ENCODE measurements at regions not wholly inside any gene's neighbourhood (a gene's known extent, or its start where the extent isn't known, plus 50 kb on each side); places are given as distances from the start of the nearest gene placed in this dataset.

- Histone ChIP-seq H3K27me3 (ENCODE audit: control insufficient read depth, insufficient read depth, low read length) (no peaks in the 10 kb centered on the region), H3K9me3 (ENCODE audit: control insufficient read depth, insufficient read depth, low read depth, low read length) (no peaks in the 10 kb centered on the region), H3K4me1 (ENCODE audit: control insufficient read depth, insufficient read depth, low read length) (no peaks in the 10 kb centered on the region), H3K36me3 (ENCODE audit: control insufficient read depth, insufficient read depth, low read length) (no peaks in the 10 kb centered on the region), H3K27ac (ENCODE audit: low read length) (no peak overlapping the region), H3K4me3 (ENCODE audit: low read depth in 2 of 2, low read length in 2 of 2) (no peak overlapping the region)
- in situ Hi-C loops (cut with HindIII; ENCODE audit: low pct_unique_long_range_greater_than_20kb, low sequenced_read_pairs) (no loop called here), intact Hi-C loops (cut with micrococcal nuclease; ENCODE audit: unreplicated experiment) (no loop called here)
- CTCF ChIA-PET = no interaction called here
- DNase-seq (ENCODE audit: low read depth, low spot score) (no peak), ATAC-seq (no peak)
- no TSS peak for BruUV-seq (replicated peaks)
- POLR2A ChIA-PET = no interaction called here
- TF ChIP-seq SIN3A (IDR thresholded peaks at IDR 0.05; ENCODE audit: borderline replicate concordance, insufficient read depth, low read depth, low read length) (no peak), CTCF (IDR thresholded peaks at IDR 0.05) (no peak), REST (IDR thresholded peaks at IDR 0.05; ENCODE audit: insufficient read depth in 1 of 2, low read depth in 2 of 2, low read length in 1 of 2) (no peak), TCF7L2 (IDR thresholded peaks at IDR 0.05; ENCODE audit: low read depth, low read length) (no peak), POLR2AphosphoS5 (IDR thresholded peaks at IDR 0.05; ENCODE audit: low read depth, low read length) (no peak)
Observed at GRCh38 chr2:217157581-217157980, 297.7 kb upstream of the TNP1 start.

DNA sequence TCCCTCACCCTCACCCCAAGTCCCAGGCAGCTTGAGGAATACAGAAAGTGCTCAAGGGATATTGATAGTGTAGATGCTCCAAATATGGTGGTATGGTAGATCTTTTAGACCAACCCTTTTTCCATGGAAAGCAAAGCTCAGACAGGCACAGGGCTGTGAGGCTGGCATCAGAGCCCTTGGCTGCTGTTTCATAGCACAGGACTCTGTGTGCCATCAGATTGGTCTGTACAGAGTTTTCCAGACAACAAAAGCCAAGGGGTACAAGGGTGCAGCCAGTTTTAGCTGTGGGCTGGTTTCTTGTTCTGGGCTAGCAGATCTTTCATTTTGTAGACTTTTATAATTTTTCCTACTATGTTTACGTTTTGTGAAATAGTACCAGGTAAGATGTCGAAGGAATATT lies 296.9 kb upstream of the TNP1 start:
- intact Hi-C loops (cut with micrococcal nuclease; ENCODE audit: unreplicated experiment) = no loop called here
- TF ChIP-seq CTCF (IDR thresholded peaks at IDR 0.05) = no peak
- TF ChIP-seq SIN3A (IDR thresholded peaks at IDR 0.05; ENCODE audit: borderline replicate concordance, insufficient read depth, low read depth, low read length) = no peak
- TF ChIP-seq TCF7L2 (IDR thresholded peaks at IDR 0.05; ENCODE audit: low read depth, low read length) = no peak
- Histone ChIP-seq H3K4me3 (ENCODE audit: low read depth in 2 of 2, low read length in 2 of 2) (no peak overlapping the region), H3K4me1 (ENCODE audit: control insufficient read depth, insufficient read depth, low read length) (no peaks in the 10 kb centered on the region), H3K27me3 (ENCODE audit: control insufficient read depth, insufficient read depth, low read length) (no peaks in the 10 kb centered on the region), H3K27ac (ENCODE audit: low read length) (no peak overlapping the region), H3K9me3 (ENCODE audit: control insufficient read depth, insufficient read depth, low read depth, low read length) (no peaks in the 10 kb centered on the region), H3K36me3 (ENCODE audit: control insufficient read depth, insufficient read depth, low read length) (no peaks in the 10 kb centered on the region)
- no peak for DNase-seq (ENCODE audit: low read depth, low spot score)
- in situ Hi-C loops (cut with HindIII; ENCODE audit: low pct_unique_long_range_greater_than_20kb, low sequenced_read_pairs) = no loop called here
- no peak for ATAC-seq
- ChIA-PET CTCF (no interaction called here), POLR2A (no interaction called here)
- BruUV-seq (replicated peaks) = no TSS peak

- no peak for DNase-seq (ENCODE audit: low read depth, low spot score)
- Histone ChIP-seq H3K27ac (ENCODE audit: low read length) (no peak overlapping the region), H3K9me3 (ENCODE audit: control insufficient read depth, insufficient read depth, low read depth, low read length) (no peaks in the 10 kb centered on the region), H3K27me3 (ENCODE audit: control insufficient read depth, insufficient read depth, low read length) (no peaks in the 10 kb centered on the region), H3K36me3 (ENCODE audit: control insufficient read depth, insufficient read depth, low read length) (no peaks in the 10 kb centered on the region), H3K4me1 (ENCODE audit: control insufficient read depth, insufficient read depth, low read length) (no peaks in the 10 kb centered on the region), H3K4me3 (ENCODE audit: low read depth in 2 of 2, low read length in 2 of 2) (no peak overlapping the region)
- ChIA-PET POLR2A (no interaction called here), CTCF (no interaction called here)
- in situ Hi-C loops (cut with HindIII; ENCODE audit: low pct_unique_long_range_greater_than_20kb, low sequenced_read_pairs) (no loop called here), intact Hi-C loops (cut with micrococcal nuclease; ENCODE audit: unreplicated experiment) (no loop called here)
- no peak for TF ChIP-seq TCF7L2 (IDR thresholded peaks at IDR 0.05; ENCODE audit: low read depth, low read length)
- TF ChIP-seq REST (IDR thresholded peaks at IDR 0.05; ENCODE audit: insufficient read depth in 1 of 2, low read depth in 2 of 2, low read length in 1 of 2) = no peak
- no peak for TF ChIP-seq POLR2AphosphoS5 (IDR thresholded peaks at IDR 0.05; ENCODE audit: low read depth, low read length)
- TF ChIP-seq SIN3A (IDR thresholded peaks at IDR 0.05; ENCODE audit: borderline replicate concordance, insufficient read depth, low read depth, low read length) = no peak
- no peak for TF ChIP-seq CTCF (IDR thresholded peaks at IDR 0.05)
- ATAC-seq = no peak
- no TSS peak for BruUV-seq (replicated peaks)
Observed at GRCh38 chr2:217154923-217155322, 295.1 kb upstream of the TNP1 start.

Measured in Panc1 (cell line).